CD14-positive monocyte (primary cell): ENCODE measurements at regions not wholly inside any gene's neighbourhood (a gene's known extent, or its start where the extent isn't known, plus 50 kb on each side); places are given as distances from the start of the nearest gene placed in this dataset.

Experiments used
- DNase-seq, 3 donors: peaks; one replicate each; pipeline ENCODE4 v3.0.0-alpha.2; 2011 to 2022
- H2AFZ ChIP-seq: 2 replicates; pipeline ENCODE4 v1.6.0; 2012; ENCODE audit warnings: mild to moderate bottlenecking, low read depth, low read length, inconsistent platforms; ENCODE audit not compliant: insufficient read depth, poor library complexity, severe bottlenecking
- H3K27ac ChIP-seq, 2 donors: 1 replicate in 1 of 2; 2 replicates in 1 of 2; pipeline ENCODE4 v1.5.1; 2012 to 2013; ENCODE audit warnings: low read length in 2 of 2, control low read depth in 1 of 2, inconsistent platforms in 1 of 2, low read depth in 1 of 2, mild to moderate bottlenecking in 1 of 2
- H3K27me3 ChIP-seq, 2 donors: one replicate each; pipeline versions ENCODE4 v1.6.0 to v1.6.1; 2011 to 2013; ENCODE audit warnings: low read length in 2 of 2; ENCODE audit not compliant: control insufficient read depth in 2 of 2, insufficient read depth in 2 of 2
- H3K36me3 ChIP-seq, 2 donors: replicated peaks in 1 of 2; 1 replicate in 1 of 2; 2 replicates in 1 of 2; pipeline versions ENCODE4 v1.5.1 to v1.6.1; 2012 to 2013; ENCODE audit warnings: low read length in 2 of 2, control low read depth in 1 of 2, inconsistent platforms in 1 of 2, mild to moderate bottlenecking in 1 of 2; ENCODE audit not compliant: insufficient read depth in 2 of 2, control insufficient read depth in 1 of 2
- H3K4me1 ChIP-seq, 2 donors: 1 replicate in 1 of 2; 2 replicates in 1 of 2; pipeline versions ENCODE4 v1.5.1 to v1.6.1; 2012 to 2013; ENCODE audit warnings: low read length in 2 of 2, control low read depth in 1 of 2, inconsistent platforms in 1 of 2, mild to moderate bottlenecking in 1 of 2, moderate library complexity in 1 of 2; ENCODE audit not compliant: insufficient read depth in 2 of 2, control insufficient read depth in 1 of 2
- H3K4me2 ChIP-seq: replicated peaks from 2 replicates; pipeline ENCODE3; 2012; ENCODE audit warnings: low read length, moderate library complexity, mild to moderate bottlenecking; ENCODE audit not compliant: poor library complexity, severe bottlenecking; ENCODE audit errors: extremely low read depth
- H3K4me3 ChIP-seq, 3 experiments: fragments of 200-600 bp in 1 of 3; sonication (generic) in 1 of 3; replicated peaks in 1 of 3; 1 replicate in 2 of 3; 2 replicates in 1 of 3; pipeline ENCODE4 v1.5.1; 2011 to 2013; ENCODE audit warnings: low read length in 3 of 3, mild to moderate bottlenecking in 3 of 3, control low read depth in 2 of 3, low read depth in 2 of 3, inconsistent platforms in 1 of 3, moderate library complexity in 1 of 3
- H3K79me2 ChIP-seq: 2 replicates; pipeline ENCODE4 v1.6.0; 2012; ENCODE audit warnings: mild to moderate bottlenecking, control low read depth, inconsistent platforms, low read length, moderate library complexity; ENCODE audit not compliant: insufficient read depth
- H3K9ac ChIP-seq: 2 replicates; pipeline ENCODE4 v1.6.0; 2017; ENCODE audit warnings: low read length, mild to moderate bottlenecking; ENCODE audit not compliant: insufficient read depth, poor library complexity, severe bottlenecking
- H3K9me3 ChIP-seq, 2 donors: replicated peaks in 1 of 2; 1 replicate in 1 of 2; 2 replicates in 1 of 2; pipeline versions ENCODE4 v1.5.1 to v1.6.1; 2012 to 2013; ENCODE audit warnings: low read length in 2 of 2, control low read depth in 1 of 2; ENCODE audit not compliant: control insufficient read depth in 1 of 2, insufficient read depth in 1 of 2
- H4K20me1 ChIP-seq: 2 replicates; pipeline ENCODE4 v1.6.0; 2012; ENCODE audit warnings: mild to moderate bottlenecking, low read length, control low read depth, moderate library complexity; ENCODE audit not compliant: insufficient read depth
- H3K27ac Mint-ChIP-seq, 7 donors: one replicate each; pipeline ENCODE4 v1.8.0; 2020; ENCODE audit warnings: mild to moderate bottlenecking in 7 of 7, mixed read lengths in 7 of 7, moderate library complexity in 6 of 7, inconsistent platforms in 2 of 7
- H3K27me3 Mint-ChIP-seq, 3 donors: one replicate each; pipeline ENCODE4 v1.8.0; 2021 to 2022; ENCODE audit warnings: low read depth in 3 of 3, mild to moderate bottlenecking in 3 of 3, mixed read lengths in 3 of 3, moderate library complexity in 3 of 3, inconsistent platforms in 1 of 3
- H3K36me3 Mint-ChIP-seq, 2 donors: one replicate each; pipeline ENCODE4 v1.8.0; 2020; ENCODE audit warnings: mixed read lengths in 2 of 2, inconsistent platforms in 1 of 2, mild to moderate bottlenecking in 1 of 2
- H3K4me1 Mint-ChIP-seq: one replicate; pipeline ENCODE4 v1.8.0; 2020; ENCODE audit warnings: mild to moderate bottlenecking, mixed read lengths
- H3K4me3 Mint-ChIP-seq, 2 donors: one replicate each; pipeline ENCODE4 v1.8.0; 2020; ENCODE audit warnings: mild to moderate bottlenecking in 2 of 2, mixed read lengths in 2 of 2, moderate library complexity in 1 of 2
- H3K9me3 Mint-ChIP-seq, 7 donors: one replicate each; pipeline ENCODE4 v1.8.0; 2020 to 2022; ENCODE audit warnings: mixed read lengths in 7 of 7, mild to moderate bottlenecking in 6 of 7, moderate library complexity in 6 of 7, inconsistent platforms in 2 of 7
- WGBS: methylation state at CpG from one replicate; pipeline ENCODE4 v1.1.5; 2013; ENCODE audit warnings: missing lambda C conversion rate; ENCODE audit not compliant: insufficient coverage; 5-methylcytosine and 5-hydroxymethylcytosine counted together
- intact Hi-C, 2 donors: fragments of 100-400 bp; cut with micrococcal nuclease; formaldehyde crosslinking; loops; one replicate each; pipeline versions ENCODE4 v1.15.0 to v1.15.1; 2023
- TF ChIP-seq, protein P1 (sequence below): fragments of 200-600 bp; IDR thresholded peaks from one replicate; pipeline ENCODE4 v1.8.0; 2022; ENCODE audit warnings: antibody characterized with exemption, mild to moderate bottlenecking

DNA sequence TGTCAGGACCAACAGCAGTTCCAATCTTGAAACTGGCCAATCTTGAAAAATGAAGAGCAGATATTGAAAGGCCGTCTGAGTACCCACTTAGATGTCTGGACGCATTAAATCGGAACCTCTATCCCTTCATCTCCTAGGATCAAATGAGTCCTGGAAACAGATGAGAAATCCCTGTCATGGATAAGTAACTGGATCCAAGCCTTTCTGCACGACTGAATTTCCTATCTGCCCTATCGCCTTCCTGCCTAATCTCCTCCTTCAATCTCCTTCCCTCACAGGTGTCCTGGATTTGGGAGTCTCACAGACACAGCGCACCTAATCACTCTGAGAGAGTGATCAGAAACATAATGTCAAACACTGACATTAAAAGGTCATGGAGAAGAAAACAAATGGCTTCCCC is 245.2 kb upstream of the PRSS58 start:
- H3K27me3 ChIP-seq = no peaks in the 10 kb centered on the region
- no peak overlapping the region for H3K4me3 Mint-ChIP-seq
- no peaks in the 10 kb centered on the region for H3K36me3 ChIP-seq
- TF ChIP-seq, protein P1, sequence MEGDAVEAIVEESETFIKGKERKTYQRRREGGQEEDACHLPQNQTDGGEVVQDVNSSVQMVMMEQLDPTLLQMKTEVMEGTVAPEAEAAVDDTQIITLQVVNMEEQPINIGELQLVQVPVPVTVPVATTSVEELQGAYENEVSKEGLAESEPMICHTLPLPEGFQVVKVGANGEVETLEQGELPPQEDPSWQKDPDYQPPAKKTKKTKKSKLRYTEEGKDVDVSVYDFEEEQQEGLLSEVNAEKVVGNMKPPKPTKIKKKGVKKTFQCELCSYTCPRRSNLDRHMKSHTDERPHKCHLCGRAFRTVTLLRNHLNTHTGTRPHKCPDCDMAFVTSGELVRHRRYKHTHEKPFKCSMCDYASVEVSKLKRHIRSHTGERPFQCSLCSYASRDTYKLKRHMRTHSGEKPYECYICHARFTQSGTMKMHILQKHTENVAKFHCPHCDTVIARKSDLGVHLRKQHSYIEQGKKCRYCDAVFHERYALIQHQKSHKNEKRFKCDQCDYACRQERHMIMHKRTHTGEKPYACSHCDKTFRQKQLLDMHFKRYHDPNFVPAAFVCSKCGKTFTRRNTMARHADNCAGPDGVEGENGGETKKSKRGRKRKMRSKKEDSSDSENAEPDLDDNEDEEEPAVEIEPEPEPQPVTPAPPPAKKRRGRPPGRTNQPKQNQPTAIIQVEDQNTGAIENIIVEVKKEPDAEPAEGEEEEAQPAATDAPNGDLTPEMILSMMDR = no peak
- H3K4me1 ChIP-seq = peaks cover 0 to 6% of the 10 kb centered on the region in 2 donors
- H3K4me1 Mint-ChIP-seq = peaks cover 13% of the 10 kb centered on the region
- H2AFZ ChIP-seq = no peak overlapping the region
- H3K27ac ChIP-seq = no peak overlapping the region
- no peak for DNase-seq
- H3K27me3 Mint-ChIP-seq = no peaks in the 10 kb centered on the region
- H4K20me1 ChIP-seq = no peaks in the 10 kb centered on the region
- H3K9ac ChIP-seq = no peak overlapping the region
- H3K4me3 ChIP-seq = no peak overlapping the region
- no peaks in the 10 kb centered on the region for H3K79me2 ChIP-seq
- no peaks in the 10 kb centered on the region for H3K36me3 Mint-ChIP-seq
- no peaks in the 10 kb centered on the region for H3K9me3 ChIP-seq
- WGBS = 85% methylated on average over 4 of the region's 6 CpGs
- intact Hi-C loops = no loop called here
- H3K9me3 Mint-ChIP-seq = no peaks in the 10 kb centered on the region
- H3K4me2 ChIP-seq = no peak overlapping the region
- H3K27ac Mint-ChIP-seq = peak overlapping the region in 1 of 7 donors; percentile 24

DNA sequence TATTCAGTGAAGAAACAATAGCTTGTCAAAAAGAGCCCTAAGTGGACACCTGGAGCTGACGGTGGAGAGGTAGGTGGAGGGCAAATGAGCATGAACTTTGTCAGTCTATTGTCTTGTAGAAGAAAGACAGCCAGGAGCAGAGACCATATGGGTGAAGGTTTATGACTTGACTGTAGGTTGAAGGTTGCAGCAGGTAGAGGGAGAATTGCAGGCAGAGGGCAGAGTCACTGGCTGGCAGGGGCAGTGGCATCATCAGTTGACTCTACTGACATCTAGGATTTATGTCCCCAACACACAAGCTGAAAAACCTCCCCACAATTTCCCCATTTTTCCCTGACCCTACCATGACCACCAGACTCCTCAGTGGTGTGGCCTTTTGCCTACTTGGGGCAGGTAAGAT is 243.6 kb upstream of the PRSS58 start:
- TF ChIP-seq, protein P1 = no peak
- Histone ChIP-seq H3K4me2 (no peak overlapping the region), H4K20me1 (no peaks in the 10 kb centered on the region), H3K79me2 (no peaks in the 10 kb centered on the region), H3K4me3 (no peak overlapping the region), H3K36me3 (no peaks in the 10 kb centered on the region), H3K4me1 (peaks cover 6 to 11% of the 10 kb centered on the region in 2 donors), H3K9ac (no peak overlapping the region), H3K27ac (no peak overlapping the region), H3K9me3 (no peaks in the 10 kb centered on the region), H3K27me3 (no peaks in the 10 kb centered on the region), H2AFZ (no peak overlapping the region)
- no peaks in the 10 kb centered on the region for H3K36me3 Mint-ChIP-seq
- no peak for DNase-seq
- H3K9me3 Mint-ChIP-seq = no peaks in the 10 kb centered on the region
- H3K4me3 Mint-ChIP-seq = no peak overlapping the region
- no peaks in the 10 kb centered on the region for H3K27me3 Mint-ChIP-seq
- H3K27ac Mint-ChIP-seq = peak overlapping the region in 1 of 7 donors; percentile 68
- intact Hi-C loops = no loop called here
- WGBS = 68% methylated on average over 1 of the region's 1 CpG
- H3K4me1 Mint-ChIP-seq = peaks cover 21% of the 10 kb centered on the region
